Neuronal stem cell (in vitro differentiated cells): ENCODE measurements at regions not wholly inside any gene's neighbourhood (a gene's known extent, or its start where the extent isn't known, plus 50 kb on each side); places are given as distances from the start of the nearest gene placed in this dataset.

Source experiments
- DNase-seq: peaks from one replicate; pipeline ENCODE4 v3.0.0-alpha.2; 2013; ENCODE audit warnings: low spot score
- H2AFZ ChIP-seq: one replicate; pipeline ENCODE4 v1.6.1; 2013; ENCODE audit warnings: mild to moderate bottlenecking, low read length, inconsistent platforms
- H2AK5ac ChIP-seq: 2 replicates; pipeline ENCODE4 v1.6.1; 2013; ENCODE audit warnings: low read depth, mild to moderate bottlenecking, inconsistent platforms, low read length, moderate library complexity, mixed read lengths
- H2BK120ac ChIP-seq: 2 replicates; pipeline ENCODE4 v1.6.1; 2013; ENCODE audit warnings: low read depth, mild to moderate bottlenecking, inconsistent platforms, low read length, moderate library complexity, mixed read lengths
- H2BK12ac ChIP-seq: one replicate; pipeline ENCODE4 v1.6.1; 2013; ENCODE audit warnings: low read length, inconsistent platforms
- H2BK15ac ChIP-seq: 2 replicates; pipeline ENCODE4 v1.6.1; 2013; ENCODE audit warnings: mild to moderate bottlenecking, low read length, inconsistent platforms, mixed read lengths
- H2BK5ac ChIP-seq: one replicate; pipeline ENCODE4 v1.6.1; 2013; ENCODE audit warnings: inconsistent platforms, mild to moderate bottlenecking, low read length, moderate library complexity
- H3K14ac ChIP-seq: one replicate; pipeline ENCODE4 v1.6.1; 2013; ENCODE audit warnings: low read length, inconsistent platforms
- H3K18ac ChIP-seq: 2 replicates; pipeline ENCODE4 v1.6.1; 2013; ENCODE audit warnings: low read length, inconsistent platforms
- H3K23ac ChIP-seq: 2 replicates; pipeline ENCODE4 v1.6.1; 2013; ENCODE audit warnings: low read depth, mild to moderate bottlenecking, mixed read lengths, low read length, inconsistent platforms; ENCODE audit not compliant: poor library complexity
- H3K27ac ChIP-seq: replicated peaks from 3 replicates; pipeline ENCODE4 v1.5.1; 2013; ENCODE audit warnings: low read length, inconsistent platforms
- H3K27me3 ChIP-seq, 3 experiments: 2 replicates each; pipeline ENCODE4 v1.6.1; 2013; ENCODE audit warnings: low read length in 3 of 3, mild to moderate bottlenecking in 2 of 3, inconsistent platforms in 1 of 3, low read depth in 1 of 3, mixed read lengths in 1 of 3, moderate library complexity in 1 of 3; ENCODE audit not compliant: control insufficient read depth in 3 of 3, insufficient read depth in 3 of 3
- H3K36me3 ChIP-seq, 2 donors: replicated peaks in 1 of 2; 2 replicates each; pipeline ENCODE4 v1.6.1; 2013; ENCODE audit warnings: low read length in 2 of 2; ENCODE audit not compliant: control insufficient read depth in 2 of 2, insufficient read depth in 2 of 2
- H3K4ac ChIP-seq: 2 replicates; pipeline ENCODE4 v1.6.1; 2013; ENCODE audit warnings: inconsistent platforms, mild to moderate bottlenecking, low read length, moderate library complexity
- H3K4me1 ChIP-seq, 2 donors: 1 replicate in 1 of 2; 2 replicates in 1 of 2; pipeline ENCODE4 v1.6.1; 2013; ENCODE audit warnings: low read length in 2 of 2, low read depth in 1 of 2; ENCODE audit not compliant: control insufficient read depth in 2 of 2, insufficient read depth in 1 of 2
- H3K4me2 ChIP-seq: one replicate; pipeline ENCODE4 v1.6.1; 2013; ENCODE audit warnings: mild to moderate bottlenecking, low read length, inconsistent platforms; ENCODE audit not compliant: insufficient read depth, poor library complexity, severe bottlenecking
- H3K4me3 ChIP-seq, 2 donors: 2 replicates each; pipeline ENCODE4 v1.5.1; 2013; ENCODE audit warnings: low read length in 2 of 2, mild to moderate bottlenecking in 2 of 2, inconsistent platforms in 1 of 2, moderate library complexity in 1 of 2
- H3K79me1 ChIP-seq: one replicate; pipeline ENCODE4 v1.6.1; 2013; ENCODE audit warnings: low read depth, mild to moderate bottlenecking, inconsistent platforms, low read length, moderate library complexity
- H3K9ac ChIP-seq: one replicate; pipeline ENCODE4 v1.6.1; 2013; ENCODE audit warnings: mild to moderate bottlenecking, low read depth, low read length, inconsistent platforms; ENCODE audit not compliant: poor library complexity
- H3K9me3 ChIP-seq, 2 donors: replicated peaks in 1 of 2; 2 replicates each; pipeline versions ENCODE3 to v1.6.1; 2013; ENCODE audit warnings: low read length in 2 of 2, mild to moderate bottlenecking in 2 of 2, inconsistent platforms in 1 of 2, low read depth in 1 of 2, mixed read lengths in 1 of 2, moderate library complexity in 1 of 2; ENCODE audit not compliant: control insufficient read depth in 2 of 2, insufficient read depth in 1 of 2
- H4K8ac ChIP-seq: one replicate; pipeline ENCODE4 v1.6.1; 2013; ENCODE audit warnings: low read depth, mild to moderate bottlenecking, inconsistent platforms, low read length, moderate library complexity
- H4K91ac ChIP-seq: one replicate; pipeline ENCODE4 v1.6.1; 2013; ENCODE audit warnings: low read length, low read depth, mild to moderate bottlenecking, inconsistent platforms; ENCODE audit not compliant: poor library complexity
- WGBS, 2 donors: extraction: QIAGEN DNeasy Blood & Tissue Kit; methylation state at CpG; one replicate each; pipeline ENCODE4 v1.1.7; 2013; ENCODE audit warnings: missing lambda C conversion rate in 2 of 2, mixed read lengths in 1 of 2; ENCODE audit not compliant: insufficient read length in 2 of 2, insufficient replicate concordance in 1 of 2; ENCODE audit errors: extremely low coverage in 2 of 2; 5-methylcytosine and 5-hydroxymethylcytosine counted together

- no peaks in the 10 kb centered on the region for H3K36me3 ChIP-seq
- H3K4me3 ChIP-seq, result no peak overlapping the region
- no peak overlapping the region for H4K8ac ChIP-seq
- no peak overlapping the region for H2BK120ac ChIP-seq
- H3K23ac ChIP-seq, result no peak overlapping the region
- H2BK5ac ChIP-seq, result no peak overlapping the region
- H3K4me2 ChIP-seq, result no peak overlapping the region
- H3K27me3 ChIP-seq, result no peaks in the 10 kb centered on the region
- H3K4ac ChIP-seq, result no peak overlapping the region
- no peak overlapping the region for H2AFZ ChIP-seq
- WGBS, 2 donors, result no CpG with 5 or more reads among the region's 3 CpGs
- no peak overlapping the region for H2BK12ac ChIP-seq
- no peak overlapping the region for H2AK5ac ChIP-seq
- no peak overlapping the region for H3K9ac ChIP-seq
- no peak overlapping the region for H3K18ac ChIP-seq
- no peak for DNase-seq
- H3K9me3 ChIP-seq, result no peaks in the 10 kb centered on the region
- H3K14ac ChIP-seq, result no peak overlapping the region
- peaks cover 2% of the 10 kb centered on the region for H3K79me1 ChIP-seq
- H3K4me1 ChIP-seq, result no peaks in the 10 kb centered on the region
- H2BK15ac ChIP-seq, result no peak overlapping the region
- H4K91ac ChIP-seq, result no peak overlapping the region
- H3K27ac ChIP-seq, result no peak overlapping the region
Observed at GRCh38 chr4:166197166-166197565, 324.1 kb downstream of the TLL1 start.

GRCh38 chr4:166198041-166198440 is 325.0 kb downstream of the TLL1 start:
- no peak overlapping the region for H4K91ac ChIP-seq
- H3K9ac ChIP-seq, result no peak overlapping the region
- H3K4me2 ChIP-seq, result no peak overlapping the region
- H3K36me3 ChIP-seq, result no peaks in the 10 kb centered on the region
- no peak overlapping the region for H2AFZ ChIP-seq
- no peak overlapping the region for H2BK5ac ChIP-seq
- no peak overlapping the region for H4K8ac ChIP-seq
- H3K4me1 ChIP-seq, result no peaks in the 10 kb centered on the region
- H3K4me3 ChIP-seq, result no peak overlapping the region
- H3K14ac ChIP-seq, result no peak overlapping the region
- H2AK5ac ChIP-seq, result no peak overlapping the region
- no CpG with 5 or more reads among the region's 6 CpGs for WGBS, 2 donors
- H3K9me3 ChIP-seq, result no peaks in the 10 kb centered on the region
- H3K4ac ChIP-seq, result no peak overlapping the region
- no peaks in the 10 kb centered on the region for H3K27me3 ChIP-seq
- no peak overlapping the region for H2BK120ac ChIP-seq
- no peak overlapping the region for H2BK12ac ChIP-seq
- no peak overlapping the region for H3K18ac ChIP-seq
- no peak overlapping the region for H3K27ac ChIP-seq
- no peak for DNase-seq
- H2BK15ac ChIP-seq, result no peak overlapping the region
- H3K79me1 ChIP-seq, result peaks cover 2% of the 10 kb centered on the region
- no peak overlapping the region for H3K23ac ChIP-seq

GRCh38 chr4:166198516-166199310 is 325.7 kb downstream of the TLL1 start:
- Histone ChIP-seq H3K18ac (no peak overlapping the region), H2BK15ac (no peak overlapping the region), H2BK120ac (no peak overlapping the region), H2AK5ac (no peak overlapping the region), H2BK5ac (no peak overlapping the region), H3K4me3 (no peak overlapping the region), H3K4me1 (no peaks in the 10 kb centered on the region), H3K23ac (no peak overlapping the region), H2BK12ac (no peak overlapping the region), H3K9ac (no peak overlapping the region), H2AFZ (no peak overlapping the region), H3K4me2 (no peak overlapping the region), H3K36me3 (no peaks in the 10 kb centered on the region), H3K9me3 (no peaks in the 10 kb centered on the region), H3K27ac (no peak overlapping the region), H3K14ac (no peak overlapping the region), H4K91ac (no peak overlapping the region), H4K8ac (no peak overlapping the region), H3K27me3 (no peaks in the 10 kb centered on the region), H3K79me1 (peaks cover 2% of the 10 kb centered on the region), H3K4ac (no peak overlapping the region)
- no peak for DNase-seq
- WGBS, 2 donors, result no CpG with 5 or more reads among the region's 12 CpGs

- Histone ChIP-seq H3K36me3 (no peaks in the 10 kb centered on the region), H3K27ac (no peak overlapping the region), H2BK120ac (no peak overlapping the region), H2BK5ac (no peak overlapping the region), H4K8ac (no peak overlapping the region), H3K4me3 (no peak overlapping the region), H3K79me1 (no peaks in the 10 kb centered on the region), H2AK5ac (no peak overlapping the region), H2BK15ac (no peak overlapping the region), H2BK12ac (no peak overlapping the region), H3K9ac (no peak overlapping the region), H3K4ac (no peak overlapping the region), H3K23ac (no peak overlapping the region), H4K91ac (no peak overlapping the region), H3K14ac (no peak overlapping the region), H3K9me3 (no peaks in the 10 kb centered on the region), H3K4me1 (no peaks in the 10 kb centered on the region), H3K4me2 (no peak overlapping the region), H3K18ac (no peak overlapping the region), H2AFZ (peak overlapping the region; percentile 0), H3K27me3 (no peaks in the 10 kb centered on the region)
- no CpG with 5 or more reads among the region's 4 CpGs for WGBS, 2 donors
- DNase-seq, result no peak
Observed at GRCh38 chr4:166202991-166203390, 330.0 kb downstream of the TLL1 start.
